HCT116 (cell line): ENCODE measurements at regions not wholly inside any gene's neighbourhood (a gene's known extent, or its start where the extent isn't known, plus 50 kb on each side); places are given as distances from the start of the nearest gene placed in this dataset.

Experiments used
- CBX3 ChIP-seq: IDR thresholded peaks from 2 replicates; pipeline ENCODE4 v1.6.1; 2012; ENCODE audit warnings: low read depth
- CEBPB ChIP-seq: IDR thresholded peaks from 2 replicates; pipeline ENCODE4 v1.6.1; 2012; ENCODE audit warnings: low read depth
- CTCF ChIP-seq, 3 experiments: fragments of 200-600 bp in 1 of 3; sonication (generic) in 1 of 3; IDR thresholded peaks in 2 of 3; conservative IDR thresholded peaks in 1 of 3; 2 replicates each; pipeline ENCODE4 v1.5.1; 2012 to 2017; ENCODE audit warnings: low read depth in 2 of 3, low read length in 2 of 3, antibody characterized with exemption in 1 of 3, borderline replicate concordance in 1 of 3, control low read depth in 1 of 3, mild to moderate bottlenecking in 1 of 3, mixed read lengths in 1 of 3, mixed run types in 1 of 3, moderate library complexity in 1 of 3; ENCODE audit not compliant: insufficient read depth in 1 of 3
- EZH2 ChIP-seq: fragments of 200-600 bp; sonication (generic); IDR thresholded peaks from 2 replicates; pipeline ENCODE4 v1.6.1; 2017; ENCODE audit warnings: antibody characterized with exemption, mixed run types
- POLR2A ChIP-seq: IDR thresholded peaks from 2 replicates; pipeline ENCODE4 v1.7.0; 2011; ENCODE audit warnings: borderline replicate concordance; ENCODE audit not compliant: insufficient read depth, insufficient read length; ENCODE audit errors: extremely low read depth
- POLR2AphosphoS5 ChIP-seq: IDR thresholded peaks from 2 replicates; pipeline ENCODE4 v1.6.1; 2011; ENCODE audit warnings: mild to moderate bottlenecking, low read depth, low read length, moderate library complexity
- REST ChIP-seq: IDR thresholded peaks from 2 replicates; pipeline ENCODE4 v1.6.1; 2012; ENCODE audit warnings: low read depth
- SP1 ChIP-seq: IDR thresholded peaks from 2 replicates; pipeline ENCODE4 v1.6.1; 2012; ENCODE audit warnings: low read depth
- YY1 ChIP-seq: IDR thresholded peaks from 2 replicates; pipeline ENCODE4 v1.6.1; 2011; ENCODE audit warnings: low read length, low read depth, moderate library complexity, mild to moderate bottlenecking; ENCODE audit not compliant: insufficient replicate concordance; ENCODE audit errors: extremely low read depth
- ZBTB33 ChIP-seq: IDR thresholded peaks from 2 replicates; pipeline ENCODE4 v1.6.1; 2011; ENCODE audit warnings: mild to moderate bottlenecking, low read length, moderate library complexity; ENCODE audit not compliant: insufficient replicate concordance; ENCODE audit errors: extremely low read depth
- ZFX ChIP-seq: fragments of 450-650 bp; IDR thresholded peaks from 2 replicates; pipeline ENCODE4 v1.6.1; 2017
- ZNF274 ChIP-seq: fragments of 200-500 bp; sonication (Bioruptor generic); IDR thresholded peaks from 2 replicates; pipeline ENCODE4 v1.6.1; 2014; ENCODE audit warnings: mild to moderate bottlenecking, low read depth, low read length, inconsistent platforms

GRCh38 chr17:69637446-69638156, 223.1 kb downstream of the MAP2K6 start:
- TF ChIP-seq REST (no peak), CEBPB (no peak), POLR2A (no peak), CTCF (IDR thresholded peaks at IDR 0.05 in 2 of 3, conservative IDR thresholded peaks at IDR 0.05 in 1 of 3; ENCODE audit: borderline replicate concordance in 1 of 3, insufficient read depth in 1 of 3, low read depth in 2 of 3, low read length in 2 of 3) (no peak), EZH2 (no peak), ZFX (no peak), YY1 (no peak), CBX3 (no peak), ZNF274 (no peak), ZBTB33 (no peak), POLR2AphosphoS5 (no peak), SP1 (no peak)
